Neural cell (in vitro differentiated cells): ENCODE measurements at regions not wholly inside any gene's neighbourhood (a gene's known extent, or its start where the extent isn't known, plus 50 kb on each side); places are given as distances from the start of the nearest gene placed in this dataset.

Experiments
- CTCF ChIP-seq: fragments of 450-650 bp; IDR thresholded peaks from 2 replicates; pipeline ENCODE4 v1.5.1; 2014; ENCODE audit warnings: antibody characterized with exemption, mild to moderate bottlenecking, moderate library complexity; ENCODE audit not compliant: poor library complexity, severe bottlenecking
- EP300 ChIP-seq: fragments of 450-650 bp; conservative IDR thresholded peaks from 2 replicates; pipeline ENCODE4 v1.6.1; 2014; ENCODE audit warnings: antibody characterized with exemption, mild to moderate bottlenecking, moderate library complexity; ENCODE audit not compliant: poor library complexity, severe bottlenecking
- POLR2AphosphoS5 ChIP-seq: IDR thresholded peaks from 2 replicates; pipeline ENCODE4 v1.6.1; 2012

DNA sequence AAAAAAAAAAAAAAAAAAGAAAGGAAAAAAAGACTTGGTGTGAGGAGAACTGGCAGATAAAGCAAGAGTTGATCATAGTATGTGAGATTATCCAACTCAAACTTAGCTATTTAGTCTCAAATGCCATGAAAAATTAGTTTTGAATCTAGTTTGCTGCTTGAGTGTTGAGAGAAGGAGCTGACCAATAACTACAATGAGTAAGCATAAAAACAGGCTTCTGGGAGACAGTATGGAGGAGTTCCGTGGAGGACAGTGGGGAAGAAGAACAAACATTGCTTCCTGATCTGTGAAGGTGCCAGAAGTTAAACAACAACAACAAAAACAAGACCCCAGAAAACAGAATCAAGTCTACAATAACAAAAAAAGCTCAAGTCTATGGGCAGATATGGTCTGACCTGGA is 317.1 kb upstream of the POT1 start:
- TF ChIP-seq CTCF = no peak
- TF ChIP-seq EP300 = no peak
- TF ChIP-seq POLR2AphosphoS5 = no peak
